ENCODE measurements at regions not wholly inside any gene's neighbourhood (a gene's known extent, or its start where the extent isn't known, plus 50 kb on each side); places are given as distances from the start of the nearest gene placed in this dataset.

DNA sequence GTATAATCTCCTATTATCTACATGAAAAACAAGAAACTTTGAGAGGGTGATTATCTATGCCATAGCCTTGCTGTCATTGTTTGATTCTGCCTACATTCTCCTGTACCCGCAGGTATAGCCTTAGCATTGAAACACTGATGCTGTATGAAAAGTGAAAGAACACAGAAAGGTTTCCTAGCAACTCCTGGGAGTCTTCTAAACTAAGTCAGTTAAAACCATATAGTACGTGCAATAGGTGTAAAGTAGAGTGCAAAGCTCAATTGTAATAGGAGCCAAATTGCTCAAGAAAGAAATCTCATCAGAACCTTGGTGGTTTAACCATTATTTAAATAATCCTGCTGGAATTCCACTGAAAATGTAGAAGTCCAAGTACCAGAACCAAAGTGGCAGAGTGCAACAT, 489.7 kb downstream of the PCDH10 start:
- no peak for FAIRE-seq
- Mint-ChIP-seq H3K9me3 (ENCODE audit: unreplicated experiment) (no peaks in the 10 kb centered on the region), H3K27me3 (ENCODE audit: low read depth, unreplicated experiment) (no peaks in the 10 kb centered on the region), H3K27ac (ENCODE audit: unreplicated experiment) (no peak overlapping the region), H3K4me1 (ENCODE audit: low read depth, unreplicated experiment) (no peaks in the 10 kb centered on the region), H3K36me3 (ENCODE audit: low read depth, unreplicated experiment) (no peaks in the 10 kb centered on the region), H3K4me3 (ENCODE audit: unreplicated experiment) (no peak overlapping the region)
- Histone ChIP-seq H3K9ac (ENCODE audit: low read length) (no peak overlapping the region), H3K4me1 (ENCODE audit: insufficient read depth, low read length) (no peaks in the 10 kb centered on the region), H4K20me1 (ENCODE audit: insufficient read depth, low read length) (no peaks in the 10 kb centered on the region), H3K4me3 (ENCODE audit: insufficient read depth, low read depth, low read length) (no peak overlapping the region), H2AFZ (ENCODE audit: low read depth, low read length) (no peak overlapping the region), H3K27me3 (ENCODE audit: insufficient read depth, low read length) (no peaks in the 10 kb centered on the region), H3K27ac (ENCODE audit: low read depth, low read length) (no peak overlapping the region), H3K9me3 (ENCODE audit: insufficient read depth, low read depth, low read length) (no peaks in the 10 kb centered on the region), H3K79me2 (ENCODE audit: insufficient read depth, low read length) (no peaks in the 10 kb centered on the region), H3K4me2 (ENCODE audit: low read length) (no peak overlapping the region), H3K36me3 (ENCODE audit: insufficient read depth, low read length) (no peaks in the 10 kb centered on the region)
- DNase-seq (ENCODE audit: low read depth): no peak
- TF ChIP-seq EZH2 (IDR thresholded peaks at IDR 0.05; ENCODE audit: insufficient read depth, low read length) (no peak), CTCF (IDR thresholded peaks at IDR 0.05; ENCODE audit: insufficient read depth, low read depth, low read length) (no peak)

DNA sequence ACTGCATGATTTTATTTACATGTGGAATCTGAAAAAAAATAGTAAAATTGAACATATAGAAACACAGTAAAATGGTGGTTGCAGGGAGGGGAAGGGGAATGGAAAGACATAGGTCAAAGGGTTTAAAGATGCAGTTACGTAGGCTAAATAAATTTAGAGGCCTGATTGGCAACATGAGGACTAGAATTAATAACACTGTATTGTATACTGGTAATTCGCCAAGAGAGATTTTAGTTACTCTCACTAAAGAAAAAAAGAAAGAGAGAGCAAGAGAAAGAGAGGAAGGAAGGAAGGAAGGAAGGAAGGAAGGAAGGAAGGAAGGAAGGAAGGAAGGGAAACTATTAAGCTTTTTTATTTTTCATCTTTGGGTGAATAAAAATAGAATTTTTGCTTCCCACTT, 488.1 kb downstream of the PCDH10 start:
- no peak overlapping the region for H3K9ac ChIP-seq (ENCODE audit: low read length)
- no peak for FAIRE-seq
- no peak overlapping the region for H3K4me3 ChIP-seq (ENCODE audit: insufficient read depth, low read depth, low read length)
- no peaks in the 10 kb centered on the region for H3K4me1 ChIP-seq (ENCODE audit: insufficient read depth, low read length)
- Mint-ChIP-seq H3K4me3 (ENCODE audit: unreplicated experiment) (no peak overlapping the region), H3K36me3 (ENCODE audit: low read depth, unreplicated experiment) (no peaks in the 10 kb centered on the region), H3K4me1 (ENCODE audit: low read depth, unreplicated experiment) (no peaks in the 10 kb centered on the region), H3K27ac (ENCODE audit: unreplicated experiment) (no peak overlapping the region), H3K9me3 (ENCODE audit: unreplicated experiment) (no peaks in the 10 kb centered on the region), H3K27me3 (ENCODE audit: low read depth, unreplicated experiment) (no peaks in the 10 kb centered on the region)
- no peaks in the 10 kb centered on the region for H3K27me3 ChIP-seq (ENCODE audit: insufficient read depth, low read length)
- H2AFZ ChIP-seq (ENCODE audit: low read depth, low read length): no peak overlapping the region
- H4K20me1 ChIP-seq (ENCODE audit: insufficient read depth, low read length): no peaks in the 10 kb centered on the region
- TF ChIP-seq CTCF (IDR thresholded peaks at IDR 0.05; ENCODE audit: insufficient read depth, low read depth, low read length): no peak
- no peaks in the 10 kb centered on the region for H3K36me3 ChIP-seq (ENCODE audit: insufficient read depth, low read length)
- H3K79me2 ChIP-seq (ENCODE audit: insufficient read depth, low read length): no peaks in the 10 kb centered on the region
- no peak overlapping the region for H3K27ac ChIP-seq (ENCODE audit: low read depth, low read length)
- no peaks in the 10 kb centered on the region for H3K9me3 ChIP-seq (ENCODE audit: insufficient read depth, low read depth, low read length)
- no peak overlapping the region for H3K4me2 ChIP-seq (ENCODE audit: low read length)
- DNase-seq (ENCODE audit: low read depth): no peak

- Histone ChIP-seq H3K27ac (ENCODE audit: low read depth, low read length) (no peak overlapping the region), H3K4me3 (ENCODE audit: insufficient read depth, low read depth, low read length) (no peak overlapping the region), H2AFZ (ENCODE audit: low read depth, low read length) (no peak overlapping the region), H3K79me2 (ENCODE audit: insufficient read depth, low read length) (no peaks in the 10 kb centered on the region), H3K27me3 (ENCODE audit: insufficient read depth, low read length) (no peaks in the 10 kb centered on the region), H3K4me2 (ENCODE audit: low read length) (no peak overlapping the region), H4K20me1 (ENCODE audit: insufficient read depth, low read length) (no peaks in the 10 kb centered on the region), H3K9ac (ENCODE audit: low read length) (no peak overlapping the region), H3K9me3 (ENCODE audit: insufficient read depth, low read depth, low read length) (no peaks in the 10 kb centered on the region), H3K4me1 (ENCODE audit: insufficient read depth, low read length) (no peaks in the 10 kb centered on the region), H3K36me3 (ENCODE audit: insufficient read depth, low read length) (no peaks in the 10 kb centered on the region)
- FAIRE-seq: no peak
- Mint-ChIP-seq H3K4me3 (ENCODE audit: unreplicated experiment) (no peak overlapping the region), H3K9me3 (ENCODE audit: unreplicated experiment) (no peaks in the 10 kb centered on the region), H3K27ac (ENCODE audit: unreplicated experiment) (no peak overlapping the region), H3K4me1 (ENCODE audit: low read depth, unreplicated experiment) (no peaks in the 10 kb centered on the region), H3K36me3 (ENCODE audit: low read depth, unreplicated experiment) (no peaks in the 10 kb centered on the region), H3K27me3 (ENCODE audit: low read depth, unreplicated experiment) (no peaks in the 10 kb centered on the region)
- TF ChIP-seq CTCF (IDR thresholded peaks at IDR 0.05; ENCODE audit: insufficient read depth, low read depth, low read length) (no peak), EZH2 (IDR thresholded peaks at IDR 0.05; ENCODE audit: insufficient read depth, low read length) (no peak)
- no peak for DNase-seq (ENCODE audit: low read depth)
Observed at GRCh38 chr4:133624744-133625143, 475.6 kb downstream of the PCDH10 start.
